H9 (cell line): ENCODE measurements at regions not wholly inside any gene's neighbourhood (a gene's known extent, or its start where the extent isn't known, plus 50 kb on each side); places are given as distances from the start of the nearest gene placed in this dataset.

ENCODE experiments used
- DNase-seq: peaks from one replicate; pipeline ENCODE4 v3.0.0-alpha.2; 2017
- H2AFZ ChIP-seq: one replicate; pipeline ENCODE4 v1.6.1; 2013; ENCODE audit warnings: mild to moderate bottlenecking, low read length, control low read depth, moderate library complexity
- H2AK5ac ChIP-seq: 2 replicates; pipeline ENCODE4 v1.6.1; 2013; ENCODE audit warnings: low read length, control low read depth, mixed read lengths; ENCODE audit not compliant: insufficient read length
- H2BK120ac ChIP-seq: one replicate; pipeline ENCODE4 v1.6.1; 2013; ENCODE audit warnings: low read depth, mild to moderate bottlenecking, low read length, control low read depth, inconsistent platforms; ENCODE audit not compliant: poor library complexity, severe bottlenecking
- H2BK12ac ChIP-seq: 2 replicates; pipeline ENCODE4 v1.6.1; 2013; ENCODE audit warnings: low read length, control low read depth, mixed read lengths, low read depth; ENCODE audit not compliant: insufficient read length
- H2BK15ac ChIP-seq: 2 replicates; pipeline ENCODE4 v1.6.1; 2013; ENCODE audit warnings: low read depth, low read length, control low read depth
- H2BK20ac ChIP-seq: one replicate; pipeline ENCODE4 v1.6.1; 2013; ENCODE audit warnings: low read depth, mild to moderate bottlenecking, low read length, control low read depth, inconsistent platforms; ENCODE audit not compliant: poor library complexity, severe bottlenecking
- H2BK5ac ChIP-seq: 2 replicates; pipeline ENCODE4 v1.6.1; 2013; ENCODE audit warnings: low read length, control low read depth, mixed read lengths; ENCODE audit not compliant: insufficient read length
- H3K14ac ChIP-seq: 2 replicates; pipeline ENCODE4 v1.6.1; 2013; ENCODE audit warnings: low read length, control low read depth; ENCODE audit not compliant: insufficient read depth
- H3K18ac ChIP-seq: 2 replicates; pipeline ENCODE4 v1.6.1; 2013; ENCODE audit warnings: low read depth, mild to moderate bottlenecking, mixed read lengths, low read length, control low read depth; ENCODE audit not compliant: insufficient read length
- H3K23ac ChIP-seq: 2 replicates; pipeline ENCODE4 v1.6.1; 2013; ENCODE audit warnings: low read length, control low read depth, mixed read lengths, low read depth; ENCODE audit not compliant: insufficient read length
- H3K23me2 ChIP-seq: 2 replicates; pipeline ENCODE4 v1.6.1; 2013; ENCODE audit warnings: low read depth, mild to moderate bottlenecking, mixed read lengths, low read length, control low read depth; ENCODE audit not compliant: insufficient read length, poor library complexity, severe bottlenecking
- H3K27ac ChIP-seq: 2 replicates; pipeline ENCODE4 v1.5.1; 2013; ENCODE audit warnings: low read length, control low read depth, mixed read lengths, low read depth; ENCODE audit not compliant: insufficient read length
- H3K27me3 ChIP-seq: 2 replicates; pipeline ENCODE4 v1.6.1; 2013; ENCODE audit warnings: low read length, control low read depth, inconsistent platforms; ENCODE audit not compliant: insufficient read depth
- H3K4ac ChIP-seq: 2 replicates; pipeline ENCODE4 v1.6.1; 2013; ENCODE audit warnings: low read depth, mild to moderate bottlenecking, control low read depth, inconsistent platforms, low read length, moderate library complexity
- H3K4me1 ChIP-seq: 2 replicates; pipeline ENCODE4 v1.6.1; 2013; ENCODE audit warnings: low read length, control low read depth, inconsistent platforms; ENCODE audit not compliant: insufficient read depth
- H3K4me2 ChIP-seq: 2 replicates; pipeline ENCODE4 v1.6.1; 2013; ENCODE audit warnings: low read length, control low read depth, mixed read lengths; ENCODE audit not compliant: insufficient read length, insufficient read depth
- H3K56ac ChIP-seq: 2 replicates; pipeline ENCODE4 v1.6.1; 2013; ENCODE audit warnings: low read depth, mild to moderate bottlenecking, mixed read lengths, low read length, control low read depth; ENCODE audit not compliant: insufficient read length
- H3K79me1 ChIP-seq: 2 replicates; pipeline ENCODE4 v1.6.1; 2013; ENCODE audit warnings: low read depth, mild to moderate bottlenecking, moderate library complexity, low read length, control low read depth, inconsistent platforms; ENCODE audit not compliant: insufficient read depth, poor library complexity, severe bottlenecking
- H3K79me2 ChIP-seq: 2 replicates; pipeline ENCODE4 v1.6.1; 2013; ENCODE audit warnings: low read length, control low read depth, inconsistent platforms; ENCODE audit not compliant: insufficient read depth
- H3K9ac ChIP-seq: 2 replicates; pipeline ENCODE4 v1.6.1; 2013; ENCODE audit warnings: low read length, control low read depth, mixed read lengths; ENCODE audit not compliant: insufficient read length; ENCODE audit errors: extremely low read depth
- H3K9me3 ChIP-seq: one replicate; pipeline ENCODE4 v1.6.1; 2013; ENCODE audit warnings: low read depth, low read length, inconsistent platforms; ENCODE audit not compliant: control insufficient read depth
- H3T11ph ChIP-seq: one replicate; pipeline ENCODE4 v1.6.1; 2013; ENCODE audit warnings: mild to moderate bottlenecking, low read length, control low read depth, inconsistent platforms
- H4K20me1 ChIP-seq: one replicate; pipeline ENCODE4 v1.6.1; 2013; ENCODE audit not compliant: control insufficient read depth, insufficient read length, insufficient read depth
- H4K5ac ChIP-seq: 2 replicates; pipeline ENCODE4 v1.6.1; 2013; ENCODE audit warnings: low read depth, mild to moderate bottlenecking, mixed read lengths, low read length, control low read depth; ENCODE audit not compliant: insufficient read length
- H4K8ac ChIP-seq: replicated peaks from 2 replicates; pipeline ENCODE4 v1.6.1; 2013; ENCODE audit warnings: low read length, control low read depth, mixed read lengths, low read depth; ENCODE audit not compliant: insufficient read length
- H4K91ac ChIP-seq: 2 replicates; pipeline ENCODE4 v1.6.1; 2013; ENCODE audit warnings: low read depth, mild to moderate bottlenecking, moderate library complexity, mixed read lengths, low read length, control low read depth; ENCODE audit not compliant: insufficient read length
- H3K27ac Mint-ChIP-seq, 3 experiments: 2 replicates in 2 of 3; 3 replicates in 1 of 3; pipeline ENCODE4 v1.8.0; 2020 to 2021; ENCODE audit warnings: mixed read lengths in 3 of 3, mild to moderate bottlenecking in 1 of 3, moderate library complexity in 1 of 3
- H3K27me3 Mint-ChIP-seq: 2 replicates; pipeline ENCODE4 v1.8.0; 2021; ENCODE audit warnings: low read depth, mild to moderate bottlenecking, moderate library complexity, mixed read lengths
- H3K36me3 Mint-ChIP-seq, 3 experiments: 2 replicates in 2 of 3; 3 replicates in 1 of 3; pipeline ENCODE4 v1.8.0; 2020 to 2021; ENCODE audit warnings: low read depth in 3 of 3, mixed read lengths in 3 of 3; ENCODE audit not compliant: insufficient read depth in 1 of 3
- H3K4me1 Mint-ChIP-seq, 2 experiments: 2 replicates each; pipeline ENCODE4 v1.8.0; 2020; ENCODE audit warnings: mixed read lengths in 2 of 2
- H3K4me3 Mint-ChIP-seq, 2 experiments: 2 replicates in 1 of 2; 3 replicates in 1 of 2; pipeline ENCODE4 v1.8.0; 2020 to 2021; ENCODE audit warnings: mild to moderate bottlenecking in 2 of 2, mixed read lengths in 2 of 2, moderate library complexity in 1 of 2
- H3K9me3 Mint-ChIP-seq, 2 experiments: 2 replicates in 1 of 2; 3 replicates in 1 of 2; pipeline ENCODE4 v1.8.0; 2020; ENCODE audit warnings: mild to moderate bottlenecking in 2 of 2, mixed read lengths in 2 of 2, moderate library complexity in 1 of 2
- WGBS: extraction: QIAGEN DNeasy Blood & Tissue Kit; methylation state at CpG from one replicate; pipeline ENCODE4 v1.1.7; 2013; ENCODE audit warnings: missing lambda C conversion rate, low lambda C conversion rate, mixed read lengths; ENCODE audit not compliant: insufficient read length; ENCODE audit errors: extremely low coverage; 5-methylcytosine and 5-hydroxymethylcytosine counted together
- TF ChIP-seq, protein P1 (sequence below): fragments of 200-600 bp; sonication (generic); conservative IDR thresholded peaks from 3 replicates; pipeline ENCODE4 v1.8.0; 2021; ENCODE audit warnings: antibody characterized with exemption, mild to moderate bottlenecking

DNA sequence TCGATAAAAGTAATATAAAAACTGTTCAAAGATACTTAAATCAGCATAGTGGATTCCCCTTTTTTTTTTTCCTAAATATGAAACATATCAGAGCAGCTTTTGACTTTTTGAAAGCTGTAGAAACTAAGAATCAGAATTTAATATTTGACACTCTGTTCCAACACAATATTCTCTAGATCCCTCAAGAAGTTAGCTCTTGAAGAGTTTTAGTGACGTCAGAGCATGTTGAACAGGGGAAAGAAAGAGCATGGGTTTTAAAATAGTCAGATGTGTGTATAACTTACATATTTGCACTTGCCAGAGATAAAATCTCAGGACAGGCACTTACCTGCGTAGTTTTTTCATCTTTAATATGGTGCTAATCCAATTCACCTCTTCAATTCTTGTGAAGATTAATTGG lies 75.2 kb upstream of the FBXL7 start:
- no peak overlapping the region for H3K18ac ChIP-seq

More for the DNA sequence above, 75.2 kb upstream of the FBXL7 start:
- Histone ChIP-seq H3K9me3 (no peaks in the 10 kb centered on the region), H3T11ph (no peak overlapping the region), H2BK5ac (no peak overlapping the region), H3K9ac (no peak overlapping the region), H3K23me2 (peaks cover 3% of the 10 kb centered on the region), H2BK15ac (no peak overlapping the region), H3K27ac (no peak overlapping the region), H2AFZ (no peak overlapping the region), H2BK12ac (no peak overlapping the region), H4K5ac (no peak overlapping the region), H3K27me3 (no peaks in the 10 kb centered on the region), H3K4me2 (no peak overlapping the region), H3K4me1 (peaks cover 2% of the 10 kb centered on the region; the same call in 1 of the 2 replicates), H3K79me1 (no peaks in the 10 kb centered on the region), H4K8ac (no peak overlapping the region), H2BK120ac (no peak overlapping the region), H3K4ac (no peak overlapping the region), H3K23ac (no peak overlapping the region), H2AK5ac (no peak overlapping the region), H3K14ac (no peak overlapping the region), H3K56ac (no peak overlapping the region), H4K91ac (no peak overlapping the region), H3K79me2 (no peaks in the 10 kb centered on the region), H4K20me1 (no peaks in the 10 kb centered on the region), H2BK20ac (no peak overlapping the region)
- no peak for DNase-seq
- H3K4me1 Mint-ChIP-seq, result peaks cover 11 to 18% of the 10 kb centered on the region in 2 experiments
- no peaks in the 10 kb centered on the region for H3K27me3 Mint-ChIP-seq
- no peak overlapping the region for H3K27ac Mint-ChIP-seq
- H3K4me3 Mint-ChIP-seq, result no peak overlapping the region
- H3K36me3 Mint-ChIP-seq, result no peaks in the 10 kb centered on the region
- no CpG with 5 or more reads among the region's 3 CpGs for WGBS
- H3K9me3 Mint-ChIP-seq, result no peaks in the 10 kb centered on the region; a peak in 1 of 5 replicates
- TF ChIP-seq, protein P1, sequence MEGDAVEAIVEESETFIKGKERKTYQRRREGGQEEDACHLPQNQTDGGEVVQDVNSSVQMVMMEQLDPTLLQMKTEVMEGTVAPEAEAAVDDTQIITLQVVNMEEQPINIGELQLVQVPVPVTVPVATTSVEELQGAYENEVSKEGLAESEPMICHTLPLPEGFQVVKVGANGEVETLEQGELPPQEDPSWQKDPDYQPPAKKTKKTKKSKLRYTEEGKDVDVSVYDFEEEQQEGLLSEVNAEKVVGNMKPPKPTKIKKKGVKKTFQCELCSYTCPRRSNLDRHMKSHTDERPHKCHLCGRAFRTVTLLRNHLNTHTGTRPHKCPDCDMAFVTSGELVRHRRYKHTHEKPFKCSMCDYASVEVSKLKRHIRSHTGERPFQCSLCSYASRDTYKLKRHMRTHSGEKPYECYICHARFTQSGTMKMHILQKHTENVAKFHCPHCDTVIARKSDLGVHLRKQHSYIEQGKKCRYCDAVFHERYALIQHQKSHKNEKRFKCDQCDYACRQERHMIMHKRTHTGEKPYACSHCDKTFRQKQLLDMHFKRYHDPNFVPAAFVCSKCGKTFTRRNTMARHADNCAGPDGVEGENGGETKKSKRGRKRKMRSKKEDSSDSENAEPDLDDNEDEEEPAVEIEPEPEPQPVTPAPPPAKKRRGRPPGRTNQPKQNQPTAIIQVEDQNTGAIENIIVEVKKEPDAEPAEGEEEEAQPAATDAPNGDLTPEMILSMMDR, result no peak
